SU-DHL-6 (cell line): ENCODE measurements at regions not wholly inside any gene's neighbourhood (a gene's known extent, or its start where the extent isn't known, plus 50 kb on each side); places are given as distances from the start of the nearest gene placed in this dataset.

ENCODE experiments used
- CTCF ChIP-seq: fragments of 200-600 bp; sonication (generic); IDR thresholded peaks from one replicate; pipeline ENCODE4 v1.5.1; 2017; ENCODE audit warnings: antibody characterized with exemption, mild to moderate bottlenecking, low read length, moderate library complexity; ENCODE audit not compliant: insufficient read depth, poor library complexity, severe bottlenecking
- EZH2phosphoT487 ChIP-seq: fragments of 200-600 bp; sonication (generic), shearing (Covaris generic); conservative IDR thresholded peaks from 2 replicates; pipeline ENCODE4 v1.6.1; 2018; ENCODE audit warnings: mild to moderate bottlenecking, antibody characterized with exemption, low read length, moderate library complexity, mixed read lengths

GRCh38 chr6:115691433-115691832 lies 369.3 kb downstream of the FRK start:
- no peak for TF ChIP-seq CTCF
- no peak for TF ChIP-seq EZH2phosphoT487
